Neural progenitor cell (in vitro differentiated cells): ENCODE measurements at regions not wholly inside any gene's neighbourhood (a gene's known extent, or its start where the extent isn't known, plus 50 kb on each side); places are given as distances from the start of the nearest gene placed in this dataset.

Source experiments
- DNase-seq: peaks from one replicate; pipeline ENCODE4 v3.0.0-alpha.2; 2016; ENCODE audit warnings: low spot score
- H2AFZ ChIP-seq: fragments of 200-600 bp; sonication (generic); replicated peaks from 2 replicates; pipeline ENCODE4 v1.6.1; 2016; ENCODE audit warnings: antibody characterized with exemption
- H3F3A ChIP-seq: fragments of 200-600 bp; sonication (generic); 2 replicates; pipeline ENCODE4 v1.6.1; 2016; ENCODE audit warnings: antibody characterized with exemption, low read depth
- H3K27ac ChIP-seq: fragments of 200-600 bp; sonication (generic); 2 replicates; pipeline ENCODE4 v1.5.1; 2016; ENCODE audit warnings: mild to moderate bottlenecking
- H3K27me3 ChIP-seq: fragments of 200-600 bp; sonication (generic); 2 replicates; pipeline ENCODE4 v1.6.1; 2016; ENCODE audit warnings: mild to moderate bottlenecking, moderate library complexity
- H3K36me3 ChIP-seq: fragments of 200-600 bp; sonication (generic); 2 replicates; pipeline ENCODE4 v1.5.1; 2016
- H3K4me1 ChIP-seq: fragments of 200-600 bp; sonication (generic); 2 replicates; pipeline ENCODE4 v1.6.1; 2016; ENCODE audit warnings: mixed run types
- H3K4me2 ChIP-seq: fragments of 200-600 bp; sonication (generic); 2 replicates; pipeline ENCODE4 v1.6.1; 2016
- H3K4me3 ChIP-seq: fragments of 200-600 bp; sonication (generic); 2 replicates; pipeline ENCODE4 v1.5.1; 2016
- H3K79me2 ChIP-seq: fragments of 200-600 bp; sonication (generic); 2 replicates; pipeline ENCODE4 v1.6.1; 2016; ENCODE audit warnings: low read depth
- H3K9ac ChIP-seq: fragments of 200-600 bp; sonication (generic); 2 replicates; pipeline ENCODE4 v1.6.1; 2016
- H3K9me3 ChIP-seq: fragments of 200-600 bp; sonication (generic); 2 replicates; pipeline ENCODE4 v1.5.1; 2016; ENCODE audit warnings: low read depth
- H4K20me1 ChIP-seq: fragments of 200-600 bp; sonication (generic); 2 replicates; pipeline ENCODE4 v1.6.1; 2016; ENCODE audit warnings: low read depth
- H3K27ac Mint-ChIP-seq: 3 replicates; pipeline ENCODE4 v1.8.0; 2021; ENCODE audit warnings: mixed read lengths
- H3K27me3 Mint-ChIP-seq: 2 replicates; pipeline ENCODE4 v1.8.0; 2022; ENCODE audit warnings: low read depth, mild to moderate bottlenecking, inconsistent platforms, moderate library complexity, mixed read lengths; ENCODE audit not compliant: insufficient read depth
- H3K36me3 Mint-ChIP-seq: 3 replicates; pipeline ENCODE4 v1.8.0; 2021; ENCODE audit warnings: mixed read lengths
- H3K4me1 Mint-ChIP-seq: 3 replicates; pipeline ENCODE4 v1.8.0; 2021; ENCODE audit warnings: mixed read lengths
- H3K4me3 Mint-ChIP-seq: 3 replicates; pipeline ENCODE4 v1.8.0; 2021; ENCODE audit warnings: mild to moderate bottlenecking, moderate library complexity, mixed read lengths
- H3K9me3 Mint-ChIP-seq: 3 replicates; pipeline ENCODE4 v1.8.0; 2020; ENCODE audit warnings: mixed read lengths
- CTCF ChIP-seq: fragments of 200-600 bp; sonication (generic); IDR thresholded peaks from 2 replicates; pipeline ENCODE4 v1.5.1; 2017; ENCODE audit warnings: antibody characterized with exemption, mild to moderate bottlenecking
- EZH2 ChIP-seq: fragments of 200-600 bp; sonication (generic); IDR thresholded peaks from 2 replicates; pipeline ENCODE4 v1.6.1; 2017; ENCODE audit warnings: antibody characterized with exemption, mild to moderate bottlenecking, moderate library complexity
- EZH2phosphoT487 ChIP-seq: fragments of 200-600 bp; sonication (generic); IDR thresholded peaks from 2 replicates; pipeline ENCODE4 v1.6.1; 2017; ENCODE audit warnings: antibody characterized with exemption

GRCh38 chr2:175372704-175373701 is 191.5 kb upstream of the ATP5MC3 start:
- H3K27me3 Mint-ChIP-seq, result peaks cover 2% of the 10 kb centered on the region
- Histone ChIP-seq H3K27me3 (peaks cover 9% of the 10 kb centered on the region), H3K4me2 (no peak overlapping the region), H4K20me1 (no peaks in the 10 kb centered on the region), H3F3A (no peaks in the 10 kb centered on the region), H3K27ac (no peak overlapping the region), H3K4me1 (no peaks in the 10 kb centered on the region), H3K36me3 (no peaks in the 10 kb centered on the region), H3K79me2 (no peaks in the 10 kb centered on the region), H3K9ac (no peak overlapping the region), H2AFZ (no peak overlapping the region), H3K9me3 (no peaks in the 10 kb centered on the region), H3K4me3 (no peak overlapping the region)
- H3K4me1 Mint-ChIP-seq, result peaks cover 8% of the 10 kb centered on the region
- TF ChIP-seq EZH2phosphoT487 (no peak), CTCF (no peak), EZH2 (no peak)
- H3K36me3 Mint-ChIP-seq, result no peaks in the 10 kb centered on the region
- H3K27ac Mint-ChIP-seq, result no peak overlapping the region
- no peak overlapping the region for H3K4me3 Mint-ChIP-seq
- H3K9me3 Mint-ChIP-seq, result no peaks in the 10 kb centered on the region
- DNase-seq, result no peak

GRCh38 chr2:175371378-175371777 is 189.9 kb upstream of the ATP5MC3 start:
- H3K4me1 ChIP-seq, result no peaks in the 10 kb centered on the region
- H3K79me2 ChIP-seq, result no peaks in the 10 kb centered on the region
- H3K9me3 ChIP-seq, result no peaks in the 10 kb centered on the region
- H3K4me3 ChIP-seq, result no peak overlapping the region
- H3K9ac ChIP-seq, result no peak overlapping the region
- no peaks in the 10 kb centered on the region for H3K36me3 ChIP-seq
- H3K4me1 Mint-ChIP-seq, result peaks cover 8% of the 10 kb centered on the region
- no peak overlapping the region for H3K4me2 ChIP-seq
- no peaks in the 10 kb centered on the region for H3F3A ChIP-seq
- no peak overlapping the region for H3K27ac ChIP-seq
- TF ChIP-seq EZH2 (no peak), EZH2phosphoT487 (no peak), CTCF (no peak)
- no peaks in the 10 kb centered on the region for H3K9me3 Mint-ChIP-seq
- H3K4me3 Mint-ChIP-seq, result no peak overlapping the region
- no peaks in the 10 kb centered on the region for H4K20me1 ChIP-seq
- H2AFZ ChIP-seq, result no peak overlapping the region
- H3K27me3 ChIP-seq, result peaks cover 20% of the 10 kb centered on the region
- no peak overlapping the region for H3K27ac Mint-ChIP-seq
- DNase-seq, result no peak
- H3K36me3 Mint-ChIP-seq, result no peaks in the 10 kb centered on the region
- peaks cover 2% of the 10 kb centered on the region for H3K27me3 Mint-ChIP-seq

- H3K27me3 Mint-ChIP-seq, result peaks cover 5% of the 10 kb centered on the region
- H3K4me1 Mint-ChIP-seq, result peaks cover 11% of the 10 kb centered on the region
- Histone ChIP-seq H3K4me3 (no peak overlapping the region), H4K20me1 (no peaks in the 10 kb centered on the region), H3K4me1 (no peaks in the 10 kb centered on the region), H3K27me3 (peaks cover 65% of the 10 kb centered on the region), H3K9ac (no peak overlapping the region), H3K27ac (no peak overlapping the region), H2AFZ (no peak overlapping the region), H3K4me2 (no peak overlapping the region), H3K9me3 (no peaks in the 10 kb centered on the region), H3K36me3 (no peaks in the 10 kb centered on the region), H3K79me2 (no peaks in the 10 kb centered on the region), H3F3A (no peaks in the 10 kb centered on the region)
- DNase-seq, result peak; percentile 75
- no peaks in the 10 kb centered on the region for H3K9me3 Mint-ChIP-seq
- H3K4me3 Mint-ChIP-seq, result no peak overlapping the region
- TF ChIP-seq EZH2 (peak; percentile 74), CTCF (peak; percentile 95), EZH2phosphoT487 (no peak)
- no peaks in the 10 kb centered on the region for H3K36me3 Mint-ChIP-seq
- H3K27ac Mint-ChIP-seq, result no peak overlapping the region
Measured at GRCh38 chr2:175366815-175367214, 185.3 kb upstream of the ATP5MC3 start.
